ENCODE measurements at regions not wholly inside any gene's neighbourhood (a gene's known extent, or its start where the extent isn't known, plus 50 kb on each side); places are given as distances from the start of the nearest gene placed in this dataset.
"Not testable (repeated sequence)": the region's sequence is repeated elsewhere in the genome, so short reads cannot be mapped to it uniquely, and the experiment has no call there.

DNA sequence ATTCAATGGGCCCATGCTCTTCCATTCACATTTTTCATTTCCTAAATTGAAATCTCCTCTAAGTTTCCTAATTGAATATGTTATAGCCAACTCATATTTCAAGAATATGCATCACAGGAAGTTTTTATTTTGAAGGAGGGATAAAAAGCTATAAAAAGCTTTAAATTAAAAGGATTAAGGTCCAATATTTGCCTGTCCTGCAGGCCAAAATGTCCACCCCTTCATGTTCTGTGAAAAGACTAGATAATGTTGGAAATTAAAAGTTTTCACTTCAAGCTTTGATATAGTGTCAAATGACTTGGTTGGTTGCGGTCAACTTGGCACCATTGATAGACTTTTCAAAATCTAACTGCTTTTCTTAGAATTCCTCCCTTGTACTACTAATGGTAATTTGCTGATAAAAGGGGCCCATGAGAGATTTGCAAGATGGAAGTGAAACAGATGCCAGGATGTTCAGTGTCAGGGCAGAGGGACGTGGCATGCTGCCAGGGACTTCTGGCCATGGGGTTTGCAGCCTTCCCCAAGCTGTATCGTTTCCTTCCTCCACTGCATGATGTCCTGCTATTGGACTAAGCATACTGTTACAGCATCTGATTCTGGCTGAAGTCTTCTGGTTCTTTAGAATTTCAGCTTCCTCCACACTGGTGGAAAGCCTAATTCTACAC, 547.3 kb upstream of the MIR17HG start:
- no peak for DNase-seq

DNA sequence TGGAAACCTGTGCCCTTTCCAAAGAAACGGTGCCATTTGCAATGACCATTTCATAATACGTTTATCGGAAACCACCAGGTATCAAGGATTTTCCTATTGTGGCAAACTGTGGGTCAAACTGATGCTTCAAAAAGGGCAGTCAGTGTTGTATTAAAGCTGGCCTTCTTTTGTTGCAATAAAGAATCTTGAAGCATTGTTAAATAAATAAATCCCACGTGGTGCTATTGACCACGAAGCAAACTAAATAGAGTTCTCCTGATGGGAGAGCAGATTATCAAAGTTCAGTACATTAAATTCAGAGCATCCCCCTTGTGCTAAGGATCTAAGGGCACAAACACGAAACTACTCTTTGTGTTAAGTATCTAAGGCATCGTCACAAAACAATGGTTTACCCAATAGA, 545.9 kb upstream of the MIR17HG start:
- no peak for DNase-seq

DNA sequence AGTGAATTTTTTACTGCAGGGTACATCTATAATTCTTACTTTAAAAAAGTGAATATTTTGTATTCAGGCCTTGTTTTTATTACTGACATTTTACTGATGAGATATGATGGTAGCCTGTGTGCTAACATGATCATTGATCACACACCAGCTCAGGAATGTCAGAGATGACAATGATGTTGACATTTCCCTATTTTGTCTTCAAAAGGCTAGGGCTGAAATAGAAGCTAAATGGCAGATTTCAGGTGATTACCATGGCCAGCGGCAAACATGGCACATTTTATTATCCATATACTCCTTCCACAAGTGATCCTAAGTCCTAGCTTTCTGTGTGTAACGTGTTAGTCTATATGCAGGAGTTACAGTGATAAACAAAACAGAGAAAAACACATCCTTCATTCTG, 544.3 kb upstream of the MIR17HG start:
- DNase-seq = no peak

DNA sequence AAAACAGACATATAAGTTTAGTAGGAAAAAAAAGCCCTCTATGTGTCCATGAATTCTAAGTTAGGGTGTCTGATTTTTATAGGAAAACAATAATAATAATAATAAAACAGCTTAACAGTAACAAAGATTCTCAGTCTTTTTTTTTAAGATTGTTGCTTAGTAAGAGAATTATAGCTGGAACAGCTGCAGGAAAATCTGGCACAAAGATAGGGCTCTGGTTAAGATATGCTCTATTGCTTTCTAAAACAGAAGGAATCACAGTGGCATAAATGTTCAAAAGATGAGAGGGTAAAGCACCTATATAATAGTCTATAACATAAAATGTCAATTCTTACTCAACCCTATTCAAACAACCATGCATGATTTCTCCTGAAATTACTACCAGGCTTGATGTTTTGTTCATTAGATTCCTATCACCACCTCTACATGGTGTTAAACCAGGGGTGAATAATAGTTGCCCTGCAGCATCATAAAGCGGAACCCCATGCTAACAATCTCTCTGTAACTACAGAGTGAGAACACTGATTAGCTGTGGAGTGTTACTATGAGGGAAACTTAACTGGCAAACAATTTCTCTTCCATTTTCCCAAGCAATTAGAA, 541.4 kb upstream of the MIR17HG start:
- no peak for DNase-seq

DNA sequence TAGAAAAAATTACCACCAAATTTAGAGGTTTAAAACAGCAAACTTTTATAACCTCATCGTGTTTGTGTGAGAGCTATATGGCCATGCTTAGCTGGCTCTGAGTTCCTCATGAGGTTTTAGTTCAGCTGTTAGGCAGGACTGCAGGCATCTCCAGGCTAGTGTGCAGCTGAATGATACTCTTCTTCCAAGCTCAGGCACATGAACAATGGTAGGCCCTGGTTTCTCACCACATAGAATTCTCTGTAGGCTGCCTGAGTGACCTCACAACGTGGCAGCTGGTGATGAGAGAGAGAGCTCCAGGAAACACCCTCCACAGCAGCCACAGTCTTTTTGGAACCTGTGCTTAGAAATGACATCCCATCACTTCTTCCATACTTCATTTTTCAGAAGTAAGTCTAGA, 540.6 kb upstream of the MIR17HG start:
- DNase-seq = no peak

DNA sequence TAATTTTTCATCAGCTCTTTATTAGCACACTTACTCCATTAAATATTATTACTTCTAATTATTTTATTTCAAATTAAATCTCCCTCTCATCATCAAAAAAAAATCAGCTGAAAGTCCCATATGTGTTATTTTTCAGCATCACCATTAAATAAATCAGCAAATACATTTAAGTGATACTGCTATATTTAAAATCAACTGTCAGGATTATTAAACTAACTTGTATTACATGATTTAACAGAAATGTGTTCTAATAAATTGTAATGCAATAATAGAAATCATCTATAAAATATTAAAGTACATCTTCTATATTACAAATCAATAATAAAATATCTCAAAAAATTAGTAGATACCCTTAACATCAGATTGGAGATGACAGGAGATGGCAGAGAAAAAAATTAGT, 538.6 kb upstream of the MIR17HG start:
- DNase-seq = no peak

DNA sequence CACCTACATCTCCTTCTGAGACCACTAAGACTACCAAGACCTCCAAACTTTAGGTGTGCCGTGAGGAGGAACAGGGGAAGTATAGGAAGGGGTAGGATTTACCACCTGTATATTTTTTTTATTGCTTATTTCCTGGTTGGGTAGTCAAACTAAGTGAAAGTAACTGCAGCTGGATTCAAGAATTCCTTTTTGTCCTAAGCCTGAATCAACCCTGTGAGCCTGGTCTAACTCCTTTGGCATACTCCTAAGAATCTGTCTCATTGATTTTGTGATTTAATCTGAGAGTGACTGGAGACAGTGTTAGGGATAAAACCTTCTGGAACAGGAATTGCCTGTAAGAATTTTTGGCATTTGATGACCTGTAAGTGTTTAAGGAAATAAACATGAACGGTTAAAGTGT, 523.5 kb upstream of the MIR17HG start:
- no peak for DNase-seq

DNA sequence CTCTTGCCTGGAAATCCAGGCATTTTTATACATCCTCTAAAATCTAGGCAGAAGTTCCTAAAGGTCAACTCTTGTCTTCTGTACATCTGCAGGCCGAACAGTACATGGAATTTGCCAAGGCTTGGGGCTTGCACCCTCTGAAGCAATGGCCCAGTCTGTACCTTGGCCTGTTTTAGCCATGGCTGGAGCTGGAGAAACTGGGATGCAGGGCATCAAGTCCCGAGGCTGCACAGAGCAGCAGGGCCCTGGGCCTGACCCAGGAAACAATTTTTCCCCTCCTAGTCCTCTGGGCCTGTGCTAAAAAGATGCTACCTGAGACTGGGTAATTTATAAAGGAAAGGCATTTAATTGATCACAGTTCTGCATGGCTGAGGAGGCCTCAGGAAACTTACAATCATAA, 520.8 kb upstream of the MIR17HG start:
- no peak for DNase-seq

DNA sequence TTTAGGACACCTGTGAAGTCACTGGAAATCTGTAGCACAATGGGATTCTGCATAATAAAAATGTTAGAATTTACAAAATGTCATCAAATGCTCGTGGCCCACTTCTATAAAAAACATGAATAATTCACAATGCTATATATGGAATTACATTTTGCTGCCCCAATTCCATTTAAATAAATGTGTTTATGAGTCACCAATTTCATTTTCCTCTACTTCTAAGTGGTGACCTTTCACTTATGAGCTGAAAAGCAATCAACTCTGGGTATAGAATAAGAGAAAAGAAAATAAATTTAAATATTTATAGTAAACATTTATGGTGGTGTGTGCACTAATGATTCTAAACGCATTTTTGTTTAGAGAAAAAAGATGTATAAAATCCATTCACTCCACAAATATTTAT, 516.7 kb upstream of the MIR17HG start:
- no peak for DNase-seq

DNA sequence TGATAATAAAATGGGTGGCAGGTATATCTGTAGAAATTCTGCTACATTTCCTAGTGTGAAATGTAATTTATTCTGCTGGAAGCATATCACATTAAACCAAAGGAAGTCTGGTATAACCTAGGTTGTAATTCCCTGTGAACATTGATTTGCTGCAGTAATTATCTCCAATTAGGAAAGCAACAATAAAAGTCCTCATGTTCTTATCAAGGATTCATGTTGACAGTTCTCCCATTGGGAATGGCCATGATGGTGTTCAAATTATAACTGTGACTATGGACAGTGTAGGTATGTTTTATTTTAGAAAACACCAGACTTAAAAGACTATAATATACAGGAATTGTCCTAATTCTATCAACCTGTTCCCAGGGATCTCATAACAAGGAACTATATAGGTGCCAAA, 513.5 kb upstream of the MIR17HG start:
- DNase-seq = no peak

DNA sequence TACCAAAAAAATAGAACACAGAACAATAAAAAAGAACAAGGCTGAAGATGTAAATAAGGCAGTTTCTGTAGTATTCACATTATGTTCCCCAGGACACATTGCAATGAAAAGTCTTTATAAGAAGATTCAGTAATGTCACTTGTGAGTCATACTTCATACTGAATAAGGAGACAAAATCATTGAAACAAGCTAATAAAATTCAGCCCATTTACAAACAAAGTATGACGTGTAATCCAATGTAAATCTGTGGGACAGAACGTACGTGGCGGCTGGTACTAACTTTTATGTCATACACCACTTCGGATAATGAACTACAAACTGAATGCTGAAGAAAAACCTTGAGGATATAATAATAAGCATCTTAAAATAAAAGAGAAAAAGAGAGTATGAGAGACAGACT, 512.8 kb upstream of the MIR17HG start:
- no peak for DNase-seq

DNA sequence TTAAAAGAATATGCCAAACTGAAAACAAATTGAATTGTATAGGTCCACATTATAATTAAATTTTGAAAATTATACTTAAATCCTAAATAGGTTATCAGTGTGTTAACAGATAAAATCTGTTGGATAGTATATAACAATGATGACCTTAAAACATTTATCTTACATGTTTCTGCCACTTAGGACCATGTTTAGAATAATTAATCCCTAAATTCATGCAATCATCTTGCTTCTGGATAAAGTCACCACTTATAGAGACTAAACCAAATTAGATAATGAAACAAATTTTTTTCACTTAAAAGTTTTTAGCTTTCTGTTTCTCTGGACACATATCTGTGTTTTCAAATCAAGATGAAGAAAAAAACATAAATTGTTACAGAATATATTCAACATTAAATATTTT, 511.7 kb upstream of the MIR17HG start:
- no peak for DNase-seq

DNA sequence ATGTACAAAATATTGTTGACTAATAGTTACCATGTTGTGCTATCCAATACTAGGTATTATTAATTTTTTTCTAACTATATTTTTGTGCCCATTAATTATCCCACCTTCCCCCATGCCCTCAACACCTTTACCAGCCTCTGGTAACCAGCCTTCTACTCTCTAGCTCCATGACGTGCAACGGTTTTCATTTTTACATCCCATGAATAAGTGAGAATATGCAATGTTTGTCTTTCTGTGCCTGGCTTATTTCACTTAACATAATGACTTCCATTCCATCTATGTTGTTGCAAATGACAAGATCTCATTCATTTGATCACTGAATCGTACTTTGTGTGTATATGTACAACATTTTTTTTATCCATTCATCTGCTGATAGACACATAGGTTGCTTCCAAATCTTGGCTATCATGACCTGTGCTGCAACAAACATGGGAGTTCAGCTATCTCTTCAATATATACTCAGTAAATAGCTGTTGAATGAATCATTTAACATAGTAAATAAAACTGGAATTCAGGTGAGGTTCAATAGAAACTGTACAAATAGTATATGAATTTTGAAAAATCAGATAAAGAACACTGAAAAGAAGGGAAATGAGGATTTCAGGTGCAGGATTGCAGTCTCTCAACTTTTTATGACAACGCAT, 509.0 kb upstream of the MIR17HG start:
- no peak for DNase-seq

DNA sequence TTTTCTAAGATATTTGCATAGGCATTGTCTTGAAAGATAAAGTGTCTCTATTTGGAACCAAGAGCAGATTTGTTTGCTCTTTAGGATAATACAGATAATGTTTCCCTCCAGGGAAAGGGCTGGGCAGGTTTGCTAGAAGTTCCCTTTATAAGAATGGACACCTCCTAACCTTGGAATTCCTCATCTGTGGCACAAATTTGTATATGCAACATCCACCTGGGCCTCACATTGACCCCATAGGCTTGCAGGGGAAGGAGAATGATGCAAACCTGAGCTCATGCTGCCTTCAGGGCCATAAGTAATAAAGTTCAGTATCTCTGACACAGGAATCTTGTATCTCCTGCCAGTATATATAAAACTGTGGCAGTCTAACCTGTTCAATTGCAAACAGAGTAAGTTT, 508.4 kb upstream of the MIR17HG start:
- DNase-seq = no peak

DNA sequence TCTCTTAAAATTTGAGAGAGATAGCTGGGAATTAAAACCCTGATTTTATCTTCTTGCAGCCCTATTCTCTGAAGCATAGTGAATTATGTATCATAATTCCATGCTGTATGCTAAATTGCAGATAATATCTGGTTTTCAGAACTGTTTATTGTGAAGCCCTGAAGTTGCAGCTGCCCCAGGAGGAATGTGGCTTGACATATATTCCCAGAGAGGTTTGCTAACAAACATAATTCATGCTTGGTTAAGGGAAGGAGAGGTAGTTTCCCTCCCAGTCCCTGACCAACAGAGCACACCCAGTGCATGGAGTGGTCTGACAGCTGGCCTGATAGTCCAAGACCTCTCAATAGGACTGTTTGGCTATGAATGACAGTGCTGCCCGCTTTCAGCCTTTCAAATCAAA, 500.6 kb upstream of the MIR17HG start:
- no peak for DNase-seq

DNA sequence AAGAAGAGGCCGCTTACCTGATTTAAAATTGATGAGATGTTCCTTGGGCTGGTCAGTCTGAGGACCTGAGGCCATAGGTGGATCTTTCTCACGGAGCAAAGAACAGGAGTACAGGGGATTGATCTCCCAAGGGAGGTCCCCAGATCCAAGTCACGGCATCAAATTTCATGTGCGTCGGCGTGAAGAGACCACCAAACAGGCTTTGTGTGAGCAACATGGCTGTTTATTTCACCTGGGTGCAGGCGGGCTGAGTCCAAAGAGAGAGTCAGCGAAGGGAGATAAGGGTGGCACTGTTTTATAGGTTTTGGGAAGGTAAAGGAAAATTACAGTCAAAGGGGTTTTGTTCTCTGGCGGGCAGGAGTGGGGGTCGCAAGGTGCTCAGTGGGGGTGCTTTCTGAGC, 493.8 kb upstream of the MIR17HG start:
- not testable (repeated sequence) for DNase-seq

DNA sequence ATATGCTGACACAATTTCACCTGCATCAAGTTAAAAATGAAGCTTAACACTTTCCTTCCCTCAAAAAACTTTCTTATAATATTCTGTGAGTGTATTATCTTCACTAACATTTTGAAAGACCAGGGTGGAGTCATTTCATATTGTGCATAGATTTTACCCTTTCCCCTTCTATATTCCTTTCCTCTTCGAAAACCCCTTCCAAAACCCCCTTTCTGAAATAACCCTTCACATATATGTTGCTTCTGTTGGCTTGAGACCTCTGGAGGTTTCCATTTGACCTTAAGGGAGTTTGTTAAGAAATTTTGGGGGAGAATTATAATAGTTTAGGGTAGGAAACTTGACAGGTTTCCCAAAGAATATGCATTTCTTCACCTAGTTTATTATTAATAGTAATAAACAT, 489.6 kb upstream of the MIR17HG start:
- DNase-seq = no peak

DNA sequence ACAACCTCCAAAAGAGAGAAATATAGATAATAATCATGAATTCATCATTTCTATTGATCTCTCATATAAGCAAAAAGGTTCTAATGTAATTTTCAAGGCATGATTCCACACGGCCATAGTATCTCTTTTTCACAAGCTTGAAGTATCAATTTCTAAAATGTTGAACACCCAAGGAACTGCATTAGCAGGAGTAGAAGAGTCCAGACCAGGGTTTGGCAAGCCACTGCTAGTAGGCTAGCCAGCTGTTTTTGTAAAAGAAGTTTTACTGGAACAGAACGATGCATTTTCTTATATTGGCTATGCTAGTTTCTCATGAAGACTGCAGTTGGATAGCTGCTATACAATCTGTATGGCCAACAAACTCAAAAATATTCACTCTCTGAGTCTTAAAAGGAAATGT, 481.5 kb upstream of the MIR17HG start:
- no peak for DNase-seq

DNA sequence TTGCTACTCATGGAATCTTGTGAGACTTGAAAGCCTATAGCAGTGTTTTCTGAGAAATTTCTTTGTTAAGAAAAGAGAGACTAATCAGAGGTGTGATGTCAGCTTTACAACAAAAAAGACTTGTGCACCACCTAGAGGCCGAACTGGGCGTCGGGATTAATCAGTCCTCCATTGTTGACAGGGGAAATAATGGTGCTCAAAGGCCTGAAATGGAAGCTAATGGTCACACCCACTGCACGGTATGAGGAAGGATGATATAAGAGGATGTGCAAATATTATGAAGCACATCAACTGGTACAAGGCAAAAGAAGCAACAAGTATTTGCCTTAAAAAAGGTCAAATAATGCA, 480.2 kb upstream of the MIR17HG start:
- DNase-seq = no peak

DNA sequence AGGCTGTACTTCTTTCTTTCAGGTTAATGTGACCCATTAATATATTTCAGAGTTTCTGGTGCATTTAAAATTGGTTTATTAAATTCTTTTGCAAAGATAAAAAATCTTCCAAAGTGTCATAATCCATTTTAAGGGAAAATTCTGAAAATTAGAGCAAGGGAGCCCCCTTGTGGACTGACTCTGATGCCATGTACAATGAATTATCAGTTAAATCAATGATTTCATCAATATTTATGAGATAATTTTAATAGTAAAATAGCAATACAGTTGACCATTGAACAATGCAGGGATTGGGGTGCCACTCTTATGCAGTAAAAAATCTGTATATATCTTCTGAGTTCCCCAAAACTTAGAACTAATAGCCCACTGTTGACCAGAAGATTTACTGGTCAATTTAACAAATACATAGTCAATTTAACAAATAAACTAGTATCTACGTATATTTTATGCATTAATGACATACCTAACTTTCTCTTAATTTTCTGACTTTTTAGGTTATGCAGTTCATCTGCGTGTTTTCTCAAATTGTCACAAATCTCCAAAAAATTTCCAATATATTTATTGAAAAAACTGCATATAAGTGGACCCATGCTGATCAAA, 479.1 kb upstream of the MIR17HG start:
- no peak for DNase-seq

DNA sequence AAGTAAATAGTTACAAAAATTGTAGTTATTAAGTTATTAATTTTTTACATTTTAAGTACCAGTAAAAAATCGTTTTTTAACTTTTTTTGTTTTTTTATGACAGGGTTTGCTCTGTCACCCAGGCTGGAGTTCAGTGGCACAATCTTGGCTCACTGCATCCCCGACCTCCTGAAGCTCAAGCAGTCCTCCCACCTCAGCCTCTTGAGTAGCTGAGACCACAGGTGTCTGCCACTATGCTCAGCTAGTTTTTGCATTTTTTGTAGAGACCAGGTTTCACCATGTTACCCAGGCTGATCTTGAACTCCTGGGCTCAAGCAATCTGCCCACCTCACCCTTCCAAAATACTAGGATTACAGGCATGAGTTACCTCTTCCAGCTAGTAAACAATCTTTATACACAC, 477.9 kb upstream of the MIR17HG start:
- no peak for DNase-seq

DNA sequence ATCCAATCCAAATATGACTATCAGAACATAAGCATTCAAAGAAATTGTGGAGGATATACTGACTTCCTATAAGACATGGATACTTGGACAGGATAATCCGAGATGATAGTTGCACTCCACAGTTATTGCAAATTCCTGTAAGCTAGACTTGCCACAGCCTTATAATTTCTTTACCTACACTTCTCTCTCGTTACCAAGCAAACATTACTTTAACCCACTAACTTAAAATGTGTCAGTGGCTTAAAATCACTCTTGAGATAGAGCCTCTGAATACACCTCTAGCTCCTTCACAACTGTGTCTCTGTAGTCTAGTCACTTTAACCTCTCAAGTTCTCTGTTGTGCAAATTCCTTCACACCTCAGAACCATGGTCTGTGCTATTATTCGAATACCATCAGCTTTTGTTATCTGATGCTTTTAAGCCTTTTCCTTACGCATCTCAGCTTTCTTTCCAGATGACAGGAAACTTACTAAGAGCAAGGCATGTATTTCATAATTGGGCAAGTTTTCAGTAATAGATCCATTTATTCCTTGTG, 474.9 kb upstream of the MIR17HG start:
- no peak for DNase-seq

DNA sequence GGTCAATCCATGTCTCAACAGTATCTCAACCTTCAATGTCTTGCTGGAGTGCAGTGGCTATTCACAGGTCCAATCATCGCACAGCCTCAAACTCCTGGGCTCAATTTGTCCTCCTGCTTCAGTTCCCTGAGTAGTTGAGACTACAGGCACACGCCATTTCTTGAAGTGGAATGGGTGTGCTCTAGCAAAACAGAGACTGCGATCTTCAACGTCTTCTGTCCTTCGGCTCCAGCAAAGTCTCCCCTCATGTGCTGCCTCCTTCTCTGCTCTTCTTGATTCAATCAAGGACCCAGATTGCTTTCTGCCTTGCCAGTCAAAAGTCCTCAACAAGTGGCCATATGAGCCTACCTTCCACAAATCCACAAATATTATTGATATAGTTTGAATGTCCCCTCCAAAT, 466.7 kb upstream of the MIR17HG start:
- no peak for DNase-seq

DNA sequence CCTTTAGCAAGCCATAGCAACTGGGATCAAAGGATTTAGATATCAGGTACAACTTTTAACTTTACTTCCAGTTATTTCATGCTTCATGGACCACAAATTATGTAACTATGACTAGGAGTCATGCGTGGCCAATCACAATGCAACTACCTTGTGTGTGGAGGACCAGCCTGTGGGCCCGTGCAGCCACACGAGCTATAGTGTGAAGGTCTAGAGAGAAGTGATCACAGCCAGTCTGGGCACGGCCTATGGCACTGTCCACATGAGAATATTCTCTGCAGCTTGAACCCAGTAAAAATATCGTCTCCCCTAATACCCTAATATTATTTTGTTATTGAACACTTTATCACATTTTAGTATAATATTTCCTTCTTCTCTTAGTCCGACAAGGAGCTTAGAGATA, 464.9 kb upstream of the MIR17HG start:
- no peak for DNase-seq

Measured in activated T-cell treated with anti-CD3 and anti-CD28 coated beads, Interleukin-2, amount 50 U/mL, for 1 hour (primary cell).